Liver (tissue), 8 donors: ENCODE measurements at regions not wholly inside any gene's neighbourhood (a gene's known extent, or its start where the extent isn't known, plus 50 kb on each side); places are given as distances from the start of the nearest gene placed in this dataset.

Source experiments
- DNase-seq: peaks from one replicate; pipeline ENCODE4 v3.0.0-alpha.2; 2017; ENCODE audit warnings: low spot score
- H3K27ac ChIP-seq, 2 donors: one replicate each; pipeline ENCODE4 v1.7.0; 2013; ENCODE audit warnings: inconsistent platforms in 2 of 2, low read length in 2 of 2, control low read depth in 1 of 2, low read depth in 1 of 2, mild to moderate bottlenecking in 1 of 2
- H3K27me3 ChIP-seq, 4 donors: one replicate each; pipeline versions ENCODE4 v1.6.1 to v1.7.0; 2013; ENCODE audit warnings: low read length in 3 of 4, inconsistent platforms in 1 of 4, mild to moderate bottlenecking in 1 of 4, moderate library complexity in 1 of 4; ENCODE audit not compliant: control insufficient read depth in 4 of 4, insufficient read depth in 4 of 4
- H3K36me3 ChIP-seq, 4 donors: one replicate each; pipeline versions ENCODE4 v1.6.1 to v1.7.0; 2013; ENCODE audit warnings: low read length in 3 of 4, mild to moderate bottlenecking in 3 of 4, low read depth in 1 of 4, moderate library complexity in 1 of 4; ENCODE audit not compliant: control insufficient read depth in 4 of 4, insufficient read depth in 3 of 4
- H3K4me1 ChIP-seq, 4 donors: one replicate each; pipeline versions ENCODE4 v1.6.1 to v1.7.0; 2013; ENCODE audit warnings: low read length in 3 of 4, mild to moderate bottlenecking in 3 of 4, moderate library complexity in 1 of 4; ENCODE audit not compliant: control insufficient read depth in 4 of 4, insufficient read depth in 4 of 4
- H3K4me3 ChIP-seq, 3 donors: one replicate each; pipeline versions ENCODE4 v1.6.1 to v1.7.0; 2013; ENCODE audit warnings: low read length in 3 of 3, control low read depth in 1 of 3, low read depth in 1 of 3, mild to moderate bottlenecking in 1 of 3
- H3K9ac ChIP-seq, 2 donors: one replicate each; pipeline ENCODE4 v1.7.0; 2013; ENCODE audit warnings: low read length in 2 of 2, mild to moderate bottlenecking in 2 of 2, moderate library complexity in 2 of 2, control low read depth in 1 of 2, low read depth in 1 of 2
- H3K9me3 ChIP-seq, 4 donors: one replicate each; pipeline versions ENCODE4 v1.6.1 to v1.7.0; 2013; ENCODE audit warnings: low read length in 3 of 4; ENCODE audit not compliant: control insufficient read depth in 4 of 4
- ATF3 ChIP-seq: IDR thresholded peaks from 2 replicates; pipeline ENCODE4 v1.6.1; 2016; ENCODE audit warnings: antibody characterized with exemption
- CTCF ChIP-seq: fragments of 150-350 bp; IDR thresholded peaks from 2 replicates; pipeline ENCODE4 v1.5.1; 2017; ENCODE audit warnings: improper control_type of control experiment, low read depth, low read length; ENCODE audit not compliant: missing input control
- FOXA1 ChIP-seq: IDR thresholded peaks from 2 replicates; pipeline ENCODE4 v1.6.1; 2016; ENCODE audit warnings: antibody characterized with exemption
- FOXA2 ChIP-seq: IDR thresholded peaks from 2 replicates; pipeline ENCODE4 v1.6.1; 2016; ENCODE audit warnings: antibody characterized with exemption
- GABPA ChIP-seq, 2 donors: IDR thresholded peaks in 1 of 2; conservative IDR thresholded peaks in 1 of 2; 2 replicates each; pipeline ENCODE4 v1.6.1; 2016; ENCODE audit warnings: antibody characterized with exemption in 2 of 2, mild to moderate bottlenecking in 1 of 2, moderate library complexity in 1 of 2
- HNF4G ChIP-seq: IDR thresholded peaks from 2 replicates; pipeline ENCODE4 v1.6.1; 2016; ENCODE audit warnings: antibody characterized with exemption
- JUND ChIP-seq, 2 donors: IDR thresholded peaks; 2 replicates each; pipeline ENCODE4 v1.6.1; 2016; ENCODE audit warnings: antibody characterized with exemption in 2 of 2
- NR2F2 ChIP-seq: IDR thresholded peaks from 2 replicates; pipeline ENCODE4 v1.6.1; 2016; ENCODE audit warnings: antibody characterized with exemption
- RAD21 ChIP-seq, 2 donors: IDR thresholded peaks; 2 replicates each; pipeline ENCODE4 v1.6.1; 2016; ENCODE audit warnings: antibody characterized with exemption in 2 of 2, mild to moderate bottlenecking in 2 of 2
- RXRA ChIP-seq, 2 donors: IDR thresholded peaks; 2 replicates each; pipeline ENCODE4 v1.6.1; 2017 to 2018; ENCODE audit warnings: antibody characterized with exemption in 2 of 2, mild to moderate bottlenecking in 1 of 2
- SP1 ChIP-seq: IDR thresholded peaks from 2 replicates; pipeline ENCODE4 v1.6.1; 2018; ENCODE audit warnings: antibody characterized with exemption, mild to moderate bottlenecking
- TAF1 ChIP-seq: conservative IDR thresholded peaks from 2 replicates; pipeline ENCODE4 v1.6.1; 2016; ENCODE audit warnings: antibody characterized with exemption, mild to moderate bottlenecking
- YY1 ChIP-seq: IDR thresholded peaks from 2 replicates; pipeline ENCODE4 v1.6.1; 2016; ENCODE audit warnings: antibody characterized with exemption, mild to moderate bottlenecking
- ZBTB33 ChIP-seq: IDR thresholded peaks from 2 replicates; pipeline ENCODE4 v1.6.1; 2016; ENCODE audit warnings: antibody characterized with exemption
- WGBS: extraction: QIAGEN DNeasy Blood & Tissue Kit; methylation state at CpG from one replicate; pipeline ENCODE4 v1.1.7; 2013; 5-methylcytosine and 5-hydroxymethylcytosine counted together
- TF ChIP-seq, protein P1 (sequence below): IDR thresholded peaks from 2 replicates; pipeline ENCODE4 v1.6.1; 2016; ENCODE audit warnings: antibody characterized with exemption
- donor health status: healthy.
- donor health status: healthy.
- donor health status: healthy.
- donor health status: healthy.
- donor health status: healthy.

DNA sequence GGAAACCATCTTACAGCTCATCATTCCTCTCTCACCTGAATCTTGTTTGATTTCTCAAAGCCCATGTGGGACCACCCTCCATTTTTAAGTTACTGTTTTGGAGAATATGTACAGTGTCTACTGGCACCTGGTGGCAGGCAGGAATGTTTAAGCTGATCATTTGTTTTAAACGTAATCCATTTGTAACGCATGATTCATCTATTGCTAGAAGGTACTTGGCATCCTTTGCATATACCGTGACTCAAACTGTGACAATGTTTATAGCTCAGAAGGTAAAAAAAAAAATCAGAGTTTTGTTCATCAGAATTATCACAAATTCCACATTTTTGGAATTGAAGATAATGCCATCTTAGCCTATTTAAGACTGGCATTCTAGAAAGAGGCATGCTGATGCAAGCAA is 1007.5 kb upstream of the EEF2KMT start:
- WGBS: 78% methylated on average over 3 of the region's 3 CpGs
- no peak for DNase-seq
- Histone ChIP-seq H3K9ac (no peak overlapping the region), H3K4me1 (no peaks in the 10 kb centered on the region), H3K27me3 (no peaks in the 10 kb centered on the region), H3K9me3 (peaks cover 0 to 4% (median 0%) of the 10 kb centered on the region in 4 donors), H3K27ac (no peak overlapping the region), H3K4me3 (no peak overlapping the region), H3K36me3 (no peaks in the 10 kb centered on the region)
- TF ChIP-seq RXRA (IDR thresholded peaks at IDR 0.05) (no peak), CTCF (no peak), ATF3 (no peak), FOXA1 (no peak), RAD21 (IDR thresholded peaks at IDR 0.05) (no peak), GABPA (IDR thresholded peaks at IDR 0.05 in 1 of 2, conservative IDR thresholded peaks at IDR 0.05 in 1 of 2) (no peak), SP1 (no peak)
- TF ChIP-seq, protein P1, sequence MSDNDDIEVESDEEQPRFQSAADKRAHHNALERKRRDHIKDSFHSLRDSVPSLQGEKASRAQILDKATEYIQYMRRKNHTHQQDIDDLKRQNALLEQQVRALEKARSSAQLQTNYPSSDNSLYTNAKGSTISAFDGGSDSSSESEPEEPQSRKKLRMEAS: no peak

DNA sequence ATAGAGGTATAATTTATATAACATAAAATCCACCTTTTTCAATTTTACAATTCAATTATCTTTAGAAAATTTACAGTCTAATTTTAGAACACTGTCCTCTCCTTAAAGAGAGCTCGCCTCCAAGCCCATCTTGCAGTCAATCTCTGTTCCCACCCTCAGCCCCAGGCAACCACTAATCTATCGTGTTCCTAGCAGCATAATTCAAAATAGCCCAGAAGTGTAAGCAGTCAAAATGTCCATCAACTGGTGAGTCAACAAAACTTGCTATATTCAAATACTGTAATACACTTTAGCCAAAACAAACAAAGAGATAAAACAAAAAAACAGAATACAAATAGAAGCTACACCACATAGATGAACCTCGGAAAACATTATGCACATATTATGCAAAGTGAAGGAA is 1006.8 kb upstream of the EEF2KMT start:
- TF ChIP-seq FOXA2 (no peak), NR2F2 (no peak), ZBTB33 (no peak), GABPA (IDR thresholded peaks at IDR 0.05 in 1 of 2, conservative IDR thresholded peaks at IDR 0.05 in 1 of 2) (no peak), FOXA1 (no peak), JUND (IDR thresholded peaks at IDR 0.05) (no peak), SP1 (no peak)
- TF ChIP-seq, protein P1: no peak

GRCh38 chr16:6103561-6103960 is 1006.0 kb upstream of the EEF2KMT start:
- no peaks in the 10 kb centered on the region for H3K4me1 ChIP-seq
- peaks cover 0 to 4% (median 0%) of the 10 kb centered on the region in 4 donors for H3K9me3 ChIP-seq
- WGBS: 44% methylated on average over 2 of the region's 2 CpGs
- no peaks in the 10 kb centered on the region for H3K27me3 ChIP-seq
- H3K36me3 ChIP-seq: no peaks in the 10 kb centered on the region
- TF ChIP-seq JUND (IDR thresholded peaks at IDR 0.05) (no peak), GABPA (IDR thresholded peaks at IDR 0.05 in 1 of 2, conservative IDR thresholded peaks at IDR 0.05 in 1 of 2) (no peak), HNF4G (no peak), FOXA2 (no peak), YY1 (no peak), CTCF (no peak), TAF1 (no peak), FOXA1 (no peak)
- H3K9ac ChIP-seq: no peak overlapping the region
- no peak overlapping the region for H3K27ac ChIP-seq
- DNase-seq: no peak
- no peak overlapping the region for H3K4me3 ChIP-seq

More for the DNA sequence above, 1006.8 kb upstream of the EEF2KMT start:
- Histone ChIP-seq H3K27ac (no peak overlapping the region), H3K36me3 (no peaks in the 10 kb centered on the region), H3K4me3 (no peak overlapping the region), H3K27me3 (no peaks in the 10 kb centered on the region), H3K9me3 (peaks cover 0 to 4% (median 0%) of the 10 kb centered on the region in 4 donors), H3K4me1 (no peaks in the 10 kb centered on the region), H3K9ac (no peak overlapping the region)
- DNase-seq: no peak
- 58% methylated on average over 3 of the region's 3 CpGs for WGBS
